Common myeloid progenitor, CD34-positive (primary cell): ENCODE measurements at regions not wholly inside any gene's neighbourhood (a gene's known extent, or its start where the extent isn't known, plus 50 kb on each side); places are given as distances from the start of the nearest gene placed in this dataset.

Source experiments
- CTCF ChIA-PET: fragments of 350-600 bp; sonication (Branson Sonifier 250); formaldehyde crosslinking; loops from one replicate; lab custom pipeline; 2021; ENCODE audit warnings: antibody characterized with exemption; lab: Charles Lee
- POLR2A ChIA-PET: fragments of 350-600 bp; sonication (Branson Sonifier 250); formaldehyde crosslinking; loops from one replicate; lab custom pipeline; 2021; ENCODE audit warnings: antibody characterized with exemption; lab: Charles Lee
- DNase-seq, 3 donors: peaks; one replicate each; pipeline versions ENCODE4 v3.0.0 to v3.0.0-alpha.2; 2013
- H3K27ac ChIP-seq, 2 experiments: 1 replicate in 1 of 2; 2 replicates in 1 of 2; pipeline ENCODE4 v1.7.0; 2013; ENCODE audit warnings: inconsistent platforms in 2 of 2, low read length in 2 of 2, mild to moderate bottlenecking in 2 of 2, low read depth in 1 of 2, moderate library complexity in 1 of 2; ENCODE audit not compliant: severe bottlenecking in 2 of 2, insufficient read depth in 1 of 2, poor library complexity in 1 of 2
- H3K27me3 ChIP-seq, 5 experiments: replicated peaks in 2 of 5; 1 replicate in 3 of 5; 2 replicates in 2 of 5; pipeline versions ENCODE4 v1.6.1 to v1.7.0; 2013; ENCODE audit warnings: low read length in 4 of 5, mild to moderate bottlenecking in 2 of 5, moderate library complexity in 2 of 5, inconsistent platforms in 1 of 5; ENCODE audit not compliant: insufficient read depth in 5 of 5, control insufficient read depth in 4 of 5
- H3K36me3 ChIP-seq, 4 experiments: 1 replicate in 2 of 4; 2 replicates in 2 of 4; pipeline versions ENCODE4 v1.6.1 to v1.7.0; 2013; ENCODE audit warnings: low read length in 3 of 4, control low read depth in 1 of 4, mild to moderate bottlenecking in 1 of 4; ENCODE audit not compliant: control insufficient read depth in 4 of 4, insufficient read depth in 4 of 4
- H3K4me1 ChIP-seq, 4 experiments: 1 replicate in 3 of 4; 2 replicates in 1 of 4; pipeline versions ENCODE4 v1.6.1 to v1.7.1; 2013; ENCODE audit warnings: low read length in 3 of 4, mild to moderate bottlenecking in 3 of 4, control low read depth in 1 of 4, inconsistent platforms in 1 of 4, moderate library complexity in 1 of 4; ENCODE audit not compliant: control insufficient read depth in 4 of 4, insufficient read depth in 4 of 4; ENCODE audit errors: control extremely low read depth in 1 of 4
- H3K4me3 ChIP-seq, 7 experiments: 1 replicate in 4 of 7; 2 replicates in 3 of 7; pipeline versions ENCODE4 v1.5.1 to v1.7.0; 2013; ENCODE audit warnings: mild to moderate bottlenecking in 7 of 7, low read length in 6 of 7, moderate library complexity in 6 of 7, inconsistent platforms in 2 of 7, low read depth in 2 of 7, control low read depth in 1 of 7; ENCODE audit not compliant: insufficient read depth in 4 of 7, control insufficient read depth in 1 of 7; ENCODE audit errors: extremely low read depth in 1 of 7
- H3K9me3 ChIP-seq, 5 experiments: 1 replicate in 4 of 5; 2 replicates in 1 of 5; pipeline versions ENCODE4 v1.6.1 to v1.7.1; 2013; ENCODE audit warnings: low read length in 4 of 5, mild to moderate bottlenecking in 2 of 5, inconsistent platforms in 1 of 5, low read depth in 1 of 5, moderate library complexity in 1 of 5; ENCODE audit not compliant: control insufficient read depth in 4 of 5, insufficient read depth in 2 of 5; ENCODE audit errors: control extremely low read depth in 1 of 5
- WGBS: methylation state at CpG from one replicate; pipeline ENCODE4 v1.1.5; 2013; ENCODE audit not compliant: insufficient coverage; 5-methylcytosine and 5-hydroxymethylcytosine counted together

DNA sequence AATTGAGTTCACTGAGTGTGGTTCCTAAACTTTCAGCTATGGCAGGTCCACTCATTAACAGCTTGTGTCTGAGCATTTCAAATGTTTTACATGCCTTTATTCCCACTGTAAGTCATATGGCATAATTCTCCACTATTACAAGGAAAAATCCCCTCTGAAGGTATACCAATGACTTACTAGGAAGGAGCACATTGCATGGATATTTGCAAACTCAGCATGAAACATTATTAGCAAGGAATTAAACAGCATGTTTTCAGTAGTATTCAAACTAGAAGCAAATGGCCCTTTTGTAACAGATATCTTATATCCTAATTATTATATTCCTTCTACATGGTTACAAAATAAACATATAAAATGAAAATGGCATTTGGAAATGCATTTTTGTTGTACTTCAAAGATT is 566.4 kb upstream of the CCNG1 start:
- H3K27ac ChIP-seq = no peak overlapping the region
- no peaks in the 10 kb centered on the region for H3K27me3 ChIP-seq
- H3K36me3 ChIP-seq = no peaks in the 10 kb centered on the region
- ChIA-PET POLR2A (no interaction called here), CTCF (no interaction called here)
- DNase-seq = no peak
- H3K4me3 ChIP-seq = no peak overlapping the region
- no peaks in the 10 kb centered on the region for H3K4me1 ChIP-seq
- H3K9me3 ChIP-seq = peaks cover 0 to 3% (median 0%) of the 10 kb centered on the region in 5 experiments

DNA sequence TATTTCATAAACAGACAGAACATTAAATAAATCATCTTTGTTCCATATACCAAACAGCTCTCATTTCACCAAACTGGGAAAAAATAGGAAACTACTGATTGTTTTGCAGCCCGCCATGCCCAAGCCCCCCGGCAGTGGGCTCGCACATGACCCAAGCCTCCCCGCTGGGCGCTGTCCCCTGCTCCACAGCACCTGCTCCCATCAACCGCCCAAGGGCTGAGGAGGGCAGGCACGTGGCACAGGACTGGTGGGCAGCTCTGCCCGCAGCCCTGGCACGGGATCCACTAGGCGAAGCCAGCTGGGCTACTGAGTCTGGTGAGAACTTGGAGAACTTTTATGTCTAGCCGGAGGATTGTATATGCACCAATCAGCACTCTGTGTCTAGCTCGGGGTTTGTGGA is 554.8 kb upstream of the CCNG1 start:
- 98% methylated on average over 11 of the region's 12 CpGs for WGBS
- Histone ChIP-seq H3K4me3 (no peak overlapping the region), H3K36me3 (no peaks in the 10 kb centered on the region), H3K27me3 (no peaks in the 10 kb centered on the region), H3K27ac (no peak overlapping the region), H3K9me3 (no peaks in the 10 kb centered on the region), H3K4me1 (no peaks in the 10 kb centered on the region)
- ChIA-PET POLR2A (interaction anchor here (0.6 kb wide), 1 partner anchor 12 kb away, joined by 3 read pairs; no protein-coding TSS in a partner anchor), CTCF (no interaction called here)
- no peak for DNase-seq

DNA sequence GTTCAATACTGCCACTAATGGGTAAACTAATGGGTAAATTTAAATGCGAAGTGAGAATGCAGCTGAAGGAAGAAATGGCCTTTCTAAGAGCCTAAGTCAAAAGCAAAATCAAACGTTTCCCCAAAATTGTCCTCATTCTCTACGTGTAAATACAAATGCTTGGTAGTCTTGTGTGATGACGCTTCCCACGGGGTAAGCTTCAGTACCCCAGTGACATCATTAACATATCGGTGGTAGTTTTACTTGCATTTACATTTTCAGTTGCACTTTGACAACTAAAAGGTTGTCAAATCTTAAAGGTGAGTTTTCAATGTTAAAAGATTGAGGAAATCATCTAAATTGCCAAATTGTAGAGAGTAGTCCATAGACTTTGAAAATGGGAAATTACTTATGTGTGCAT is 550.7 kb upstream of the CCNG1 start:
- Histone ChIP-seq H3K4me3 (no peak overlapping the region), H3K4me1 (no peaks in the 10 kb centered on the region), H3K27ac (no peak overlapping the region), H3K9me3 (no peaks in the 10 kb centered on the region), H3K27me3 (no peaks in the 10 kb centered on the region), H3K36me3 (no peaks in the 10 kb centered on the region)
- DNase-seq = no peak
- CTCF ChIA-PET = no interaction called here
- POLR2A ChIA-PET = no interaction called here
- 57% methylated on average over 3 of the region's 6 CpGs for WGBS

DNA sequence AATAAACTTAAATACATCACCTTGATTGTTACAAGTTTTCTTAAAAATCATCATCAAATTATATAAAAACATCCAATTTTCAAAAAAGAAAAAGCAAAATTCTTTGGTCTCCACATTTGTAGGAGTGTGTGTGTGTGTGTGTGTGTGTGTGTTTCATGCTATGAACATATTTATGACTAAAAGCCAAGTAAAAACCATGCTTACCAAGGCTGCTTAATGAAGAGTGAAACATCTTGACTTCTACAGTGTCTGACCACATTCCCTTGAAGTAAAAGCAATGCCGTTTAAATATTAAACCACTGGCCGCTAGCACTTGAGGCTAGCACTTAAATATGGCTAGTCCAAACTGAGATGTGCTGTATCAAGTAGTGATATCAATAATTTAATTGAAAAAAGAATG is 549.1 kb upstream of the CCNG1 start:
- WGBS = no CpG with 5 or more reads among the region's 2 CpGs
- Histone ChIP-seq H3K27ac (no peak overlapping the region), H3K9me3 (no peaks in the 10 kb centered on the region), H3K27me3 (no peaks in the 10 kb centered on the region), H3K4me3 (no peak overlapping the region), H3K36me3 (no peaks in the 10 kb centered on the region), H3K4me1 (no peaks in the 10 kb centered on the region)
- DNase-seq = no peak
- CTCF ChIA-PET = no interaction called here
- POLR2A ChIA-PET = no interaction called here

DNA sequence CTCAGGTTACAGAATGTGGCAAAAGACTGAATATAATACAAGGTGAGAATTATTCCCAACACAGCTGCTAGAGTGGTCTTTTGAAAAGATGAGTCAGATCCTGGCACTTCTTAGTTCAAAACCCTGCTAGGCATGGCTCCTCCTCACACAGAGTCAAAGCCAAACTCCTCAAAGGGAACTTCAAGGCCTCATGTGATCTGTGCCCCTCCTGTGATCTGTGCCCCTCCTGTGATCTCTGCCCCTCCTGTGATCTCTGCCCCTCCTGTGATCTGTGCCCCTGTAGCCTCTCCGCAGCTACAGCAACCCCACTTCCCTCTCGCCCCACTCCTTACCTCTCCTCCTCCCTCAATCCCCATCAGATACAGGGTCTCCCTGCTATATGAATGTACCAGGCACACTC is 525.5 kb upstream of the CCNG1 start:
- no peaks in the 10 kb centered on the region for H3K36me3 ChIP-seq
- ChIA-PET CTCF (no interaction called here), POLR2A (no interaction called here)
- H3K4me1 ChIP-seq = no peaks in the 10 kb centered on the region
- WGBS = 81% methylated on average over 2 of the region's 2 CpGs
- H3K9me3 ChIP-seq = no peaks in the 10 kb centered on the region
- no peak overlapping the region for H3K4me3 ChIP-seq
- no peak overlapping the region for H3K27ac ChIP-seq
- DNase-seq = no peak
- no peaks in the 10 kb centered on the region for H3K27me3 ChIP-seq

DNA sequence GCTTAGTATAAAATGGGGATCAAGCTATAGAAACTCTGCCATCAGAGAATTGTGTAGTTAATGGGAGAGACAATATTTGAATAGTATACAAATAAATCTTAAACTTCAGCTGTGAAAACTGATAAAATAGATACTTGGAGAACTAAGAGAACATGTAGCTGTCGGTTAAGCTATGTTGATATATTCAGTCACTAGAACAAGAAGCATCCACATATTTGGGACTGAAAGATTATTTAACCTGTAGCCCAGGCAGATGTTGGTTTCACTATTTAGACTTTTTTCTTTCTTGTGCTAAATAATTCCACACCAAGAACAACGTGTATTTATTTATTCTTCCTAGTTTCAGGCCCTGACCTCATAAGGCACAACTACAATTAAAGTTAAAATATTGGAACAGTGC is 521.0 kb upstream of the CCNG1 start:
- Histone ChIP-seq H3K27me3 (no peaks in the 10 kb centered on the region), H3K27ac (no peak overlapping the region), H3K9me3 (no peaks in the 10 kb centered on the region)

DNA sequence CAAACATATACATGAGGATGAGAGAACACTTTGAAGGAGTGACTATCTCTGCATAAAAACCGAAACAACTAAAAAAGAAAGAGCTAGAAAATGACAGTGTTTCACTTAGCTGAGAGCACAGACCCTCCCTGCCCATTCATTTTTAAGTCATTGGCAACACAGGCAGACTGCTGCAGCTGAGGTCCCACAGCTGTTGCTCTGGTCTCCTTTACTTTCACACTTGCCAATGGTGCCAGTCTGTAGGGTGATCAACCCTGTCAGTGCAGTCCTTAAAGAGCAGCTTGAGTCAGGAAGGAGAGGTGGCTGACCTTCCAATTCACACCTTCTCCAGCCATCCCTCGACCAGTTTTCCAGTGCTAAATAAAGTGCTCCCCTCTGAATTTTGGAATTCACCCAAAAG is 508.3 kb upstream of the CCNG1 start:
- CTCF ChIA-PET = no interaction called here
- no peak overlapping the region for H3K27ac ChIP-seq
- H3K9me3 ChIP-seq = no peaks in the 10 kb centered on the region
- H3K27me3 ChIP-seq = no peaks in the 10 kb centered on the region
- no peak for DNase-seq
- POLR2A ChIA-PET = no interaction called here
- no peak overlapping the region for H3K4me3 ChIP-seq
- H3K36me3 ChIP-seq = no peaks in the 10 kb centered on the region
- WGBS = 60% methylated on average over 1 of the region's 2 CpGs
- H3K4me1 ChIP-seq = no peaks in the 10 kb centered on the region

More for the DNA sequence above, 521.0 kb upstream of the CCNG1 start:
- DNase-seq = no peak
- ChIA-PET CTCF (no interaction called here), POLR2A (no interaction called here)
- no peak overlapping the region for H3K4me3 ChIP-seq
- H3K36me3 ChIP-seq = no peaks in the 10 kb centered on the region
- 92% methylated on average over 2 of the region's 2 CpGs for WGBS
- H3K4me1 ChIP-seq = no peaks in the 10 kb centered on the region
